Activated CD8-positive, alpha-beta T cell treated with anti-CD3 and anti-CD28 coated beads for 36 hours (primary cell): ENCODE measurements at regions not wholly inside any gene's neighbourhood (a gene's known extent, or its start where the extent isn't known, plus 50 kb on each side); places are given as distances from the start of the nearest gene placed in this dataset.
"Not testable (repeated sequence)": the region's sequence is repeated elsewhere in the genome, so short reads cannot be mapped to it uniquely, and the experiment has no call there.

Experiments
- ATAC-seq: fragments of 200-7000 bp; cut with Tn5 transposase; one replicate; pipeline ENCODE4 v1.10.0; 2021; ENCODE audit warnings: mild to moderate bottlenecking, moderate library complexity
- CTCF ChIA-PET: fragments of 350-600 bp; sonication (Branson Sonifier 250); formaldehyde crosslinking; loops from one replicate; lab custom pipeline; 2021; ENCODE audit warnings: antibody characterized with exemption; lab: Charles Lee
- POLR2A ChIA-PET: fragments of 350-600 bp; sonication (Branson Sonifier 250); formaldehyde crosslinking; loops from one replicate; lab custom pipeline; 2021; ENCODE audit warnings: antibody characterized with exemption; lab: Charles Lee
- DNase-seq: peaks from one replicate; pipeline ENCODE4 v3.0.0-alpha.2; 2020
- H3K27ac Mint-ChIP-seq: one replicate; pipeline ENCODE4 v1.8.0; 2021; ENCODE audit warnings: mild to moderate bottlenecking, mixed read lengths
- H3K27me3 Mint-ChIP-seq: one replicate; pipeline ENCODE4 v1.8.0; 2021; ENCODE audit warnings: mixed read lengths
- H3K36me3 Mint-ChIP-seq: one replicate; pipeline ENCODE4 v1.8.0; 2021; ENCODE audit warnings: low read depth, mixed read lengths
- H3K4me1 Mint-ChIP-seq: one replicate; pipeline ENCODE4 v1.8.0; 2021; ENCODE audit warnings: low read depth, mixed read lengths
- H3K4me3 Mint-ChIP-seq: one replicate; pipeline ENCODE4 v1.8.0; 2021; ENCODE audit warnings: mild to moderate bottlenecking, moderate library complexity, mixed read lengths
- H3K9me3 Mint-ChIP-seq: one replicate; pipeline ENCODE4 v1.8.0; 2021; ENCODE audit warnings: mixed read lengths
- CTCF ChIP-seq: fragments of 200-600 bp; IDR thresholded peaks from one replicate; pipeline ENCODE4 v1.8.0; 2022; ENCODE audit warnings: antibody characterized with exemption, mild to moderate bottlenecking
- intact Hi-C: fragments of 100-400 bp; cut with micrococcal nuclease; formaldehyde crosslinking; loops from one replicate; pipeline ENCODE4 v1.10.0; 2022

- peaks cover 3% of the 10 kb centered on the region for H3K4me1 Mint-ChIP-seq
- H3K36me3 Mint-ChIP-seq, result no peaks in the 10 kb centered on the region
- no peaks in the 10 kb centered on the region for H3K27me3 Mint-ChIP-seq
- H3K27ac Mint-ChIP-seq, result no peak overlapping the region
- ChIA-PET POLR2A (no interaction called here), CTCF (no interaction called here)
- no peak overlapping the region for H3K4me3 Mint-ChIP-seq
- ATAC-seq (no peak), DNase-seq (no peak)
- intact Hi-C loops, result no loop called here
- no peaks in the 10 kb centered on the region for H3K9me3 Mint-ChIP-seq
- TF ChIP-seq CTCF, result no peak
Observed at GRCh38 chr16:29314292-29314934, 92.1 kb downstream of the NPIPB11 start.

GRCh38 chr16:29313559-29314048 is 92.9 kb downstream of the NPIPB11 start:
- CTCF ChIA-PET, result no interaction called here
- ATAC-seq (no peak), DNase-seq (no peak)
- TF ChIP-seq CTCF, result no peak
- no peak overlapping the region for H3K4me3 Mint-ChIP-seq
- H3K4me1 Mint-ChIP-seq, result peaks cover 3% of the 10 kb centered on the region
- no peaks in the 10 kb centered on the region for H3K9me3 Mint-ChIP-seq
- intact Hi-C loops, result no loop called here
- H3K36me3 Mint-ChIP-seq, result no peaks in the 10 kb centered on the region
- H3K27me3 Mint-ChIP-seq, result no peaks in the 10 kb centered on the region
- POLR2A ChIA-PET, result no interaction called here
- H3K27ac Mint-ChIP-seq, result no peak overlapping the region

GRCh38 chr16:29312835-29313558 is 93.5 kb downstream of the NPIPB11 start:
- no peak for TF ChIP-seq CTCF
- ATAC-seq, result no peak
- no peaks in the 10 kb centered on the region for H3K27me3 Mint-ChIP-seq
- no peak overlapping the region for H3K27ac Mint-ChIP-seq
- H3K9me3 Mint-ChIP-seq, result no peaks in the 10 kb centered on the region
- ChIA-PET CTCF (no interaction called here), POLR2A (no interaction called here)
- no peaks in the 10 kb centered on the region for H3K4me1 Mint-ChIP-seq
- no peak for DNase-seq
- intact Hi-C loops, result no loop called here
- H3K36me3 Mint-ChIP-seq, result no peaks in the 10 kb centered on the region
- no peak overlapping the region for H3K4me3 Mint-ChIP-seq

GRCh38 chr16:29312345-29312675 is 94.2 kb downstream of the NPIPB11 start:
- H3K9me3 Mint-ChIP-seq, ATAC-seq, H3K27ac Mint-ChIP-seq, H3K4me1 Mint-ChIP-seq, intact Hi-C loops, DNase-seq, H3K4me3 Mint-ChIP-seq, POLR2A ChIA-PET, CTCF ChIA-PET, H3K36me3 Mint-ChIP-seq, H3K27me3 Mint-ChIP-seq: not testable (repeated sequence)

GRCh38 chr16:29311461-29312344 is 94.8 kb downstream of the NPIPB11 start:
- Mint-ChIP-seq H3K4me3 (no peak overlapping the region), H3K27me3 (no peaks in the 10 kb centered on the region), H3K27ac (no peak overlapping the region), H3K4me1 (no peaks in the 10 kb centered on the region), H3K36me3 (no peaks in the 10 kb centered on the region), H3K9me3 (no peaks in the 10 kb centered on the region)
- no peak for TF ChIP-seq CTCF
- CTCF ChIA-PET, result no interaction called here
- POLR2A ChIA-PET, result no interaction called here
- intact Hi-C loops, result no loop called here
- DNase-seq, result no peak
- no peak for ATAC-seq
